Activated effector memory CD4-positive, alpha-beta T cell treated with anti-CD3 and anti-CD28 coated beads, Interleukin-2, amount 50 U/mL, for 16 hours (primary cell): ENCODE measurements at regions not wholly inside any gene's neighbourhood (a gene's known extent, or its start where the extent isn't known, plus 50 kb on each side); places are given as distances from the start of the nearest gene placed in this dataset.

Experiments used
- DNase-seq: peaks from one replicate; pipeline ENCODE4 v3.0.0-alpha.2; 2020

GRCh38 chr10:36345807-36346206 is 703.7 kb upstream of the FZD8 start:
- DNase-seq: no peak

- no peak for DNase-seq
Measured at GRCh38 chr10:36345175-36345533, 703.1 kb upstream of the FZD8 start.

GRCh38 chr10:36344240-36345174 is 702.4 kb upstream of the FZD8 start:
- DNase-seq: no peak

GRCh38 chr10:36342781-36343180 is 700.7 kb upstream of the FZD8 start:
- no peak for DNase-seq

GRCh38 chr10:36341471-36341870 is 699.4 kb upstream of the FZD8 start:
- DNase-seq: no peak

GRCh38 chr10:36336315-36336714 is 694.2 kb upstream of the FZD8 start:
- DNase-seq: no peak

- no peak for DNase-seq
Measured at GRCh38 chr10:36333446-36333845, 691.4 kb upstream of the FZD8 start.

GRCh38 chr10:36332926-36333325 is 690.8 kb upstream of the FZD8 start:
- no peak for DNase-seq

- DNase-seq: no peak
Measured at GRCh38 chr10:36331121-36331520, 689.0 kb upstream of the FZD8 start.

- DNase-seq: no peak
Measured at GRCh38 chr10:36325815-36326214, 683.7 kb upstream of the FZD8 start.

GRCh38 chr10:36324831-36325230 is 682.7 kb upstream of the FZD8 start:
- no peak for DNase-seq

- DNase-seq: no peak
Measured at GRCh38 chr10:36313142-36313541, 671.0 kb upstream of the FZD8 start.

- no peak for DNase-seq
Measured at GRCh38 chr10:36303896-36304295, 661.8 kb upstream of the FZD8 start.

GRCh38 chr10:36302086-36302485 is 660.0 kb upstream of the FZD8 start:
- DNase-seq: no peak

- DNase-seq: no peak
Measured at GRCh38 chr10:36301539-36301938, 659.4 kb upstream of the FZD8 start.

- DNase-seq: no peak
Measured at GRCh38 chr10:36301139-36301538, 659.0 kb upstream of the FZD8 start.

- DNase-seq: no peak
Measured at GRCh38 chr10:36283827-36284226, 641.7 kb upstream of the FZD8 start.

- DNase-seq: no peak
Measured at GRCh38 chr10:36281831-36282331, 639.8 kb upstream of the FZD8 start.

GRCh38 chr10:36280890-36281499 is 638.9 kb upstream of the FZD8 start:
- no peak for DNase-seq

- DNase-seq: no peak
Measured at GRCh38 chr10:36280321-36280741, 638.2 kb upstream of the FZD8 start.

- DNase-seq: no peak
Measured at GRCh38 chr10:36278176-36278575, 636.1 kb upstream of the FZD8 start.

- DNase-seq: no peak
Measured at GRCh38 chr10:36277459-36277858, 635.4 kb upstream of the FZD8 start.

- DNase-seq: no peak
Measured at GRCh38 chr10:36271627-36272340, 629.7 kb upstream of the FZD8 start.

GRCh38 chr10:36269222-36269621 is 627.1 kb upstream of the FZD8 start:
- DNase-seq: no peak
